ENCODE measurements at regions not wholly inside any gene's neighbourhood (a gene's known extent, or its start where the extent isn't known, plus 50 kb on each side); places are given as distances from the start of the nearest gene placed in this dataset.

- TF ChIP-seq POU5F1 (IDR thresholded peaks at IDR 0.05; ENCODE audit: low read depth, low read length) (no peak), POLR2AphosphoS5 (IDR thresholded peaks at IDR 0.05; ENCODE audit: low read depth, low read length) (no peak), SIRT6 (IDR thresholded peaks at IDR 0.05; ENCODE audit: low read length) (no peak), POLR2A (IDR thresholded peaks at IDR 0.05; ENCODE audit: control extremely low read depth in 1 of 2, low read depth in 2 of 2, low read length in 2 of 2) (no peak), TEAD4 (IDR thresholded peaks at IDR 0.05; ENCODE audit: low read depth, low read length) (no peak)
These were observed 165.9 kb upstream of the SPRED2 start (continued) for GRCh38 chr2:65598264-65598663.
